Activated T-helper 2 cell treated with anti-CD3 and anti-CD28 coated beads, Interferon-gamma antibody, Interleukin-2, Interleukin-4, amounts not matched to agents 10 μg/mL and 5 μg/mL and 100 μg/mL, durations not matched to agents 14 hours and 24 hours and 36 hours (primary cell): ENCODE measurements at regions not wholly inside any gene's neighbourhood (a gene's known extent, or its start where the extent isn't known, plus 50 kb on each side); places are given as distances from the start of the nearest gene placed in this dataset.

Experiments
- DNase-seq: peaks from one replicate; pipeline ENCODE4 v3.0.0; 2021; ENCODE audit warnings: low spot score
- H3K27ac Mint-ChIP-seq: one replicate; pipeline ENCODE4 v1.8.0; 2021; ENCODE audit warnings: mixed read lengths
- H3K27me3 Mint-ChIP-seq: one replicate; pipeline ENCODE4 v1.8.0; 2021; ENCODE audit warnings: low read depth, mixed read lengths
- H3K36me3 Mint-ChIP-seq: one replicate; pipeline ENCODE4 v1.8.0; 2021; ENCODE audit warnings: low read depth, mixed read lengths
- H3K4me1 Mint-ChIP-seq: one replicate; pipeline ENCODE4 v1.8.0; 2021; ENCODE audit warnings: low read depth, mixed read lengths
- H3K4me3 Mint-ChIP-seq: one replicate; pipeline ENCODE4 v1.8.0; 2021; ENCODE audit warnings: low read depth, mild to moderate bottlenecking, moderate library complexity, mixed read lengths
- H3K9me3 Mint-ChIP-seq: one replicate; pipeline ENCODE4 v1.8.0; 2021; ENCODE audit warnings: mixed read lengths
- intact Hi-C: fragments of 100-400 bp; cut with micrococcal nuclease; formaldehyde crosslinking; loops from one replicate; pipeline ENCODE4 v1.15.1; 2023

DNA sequence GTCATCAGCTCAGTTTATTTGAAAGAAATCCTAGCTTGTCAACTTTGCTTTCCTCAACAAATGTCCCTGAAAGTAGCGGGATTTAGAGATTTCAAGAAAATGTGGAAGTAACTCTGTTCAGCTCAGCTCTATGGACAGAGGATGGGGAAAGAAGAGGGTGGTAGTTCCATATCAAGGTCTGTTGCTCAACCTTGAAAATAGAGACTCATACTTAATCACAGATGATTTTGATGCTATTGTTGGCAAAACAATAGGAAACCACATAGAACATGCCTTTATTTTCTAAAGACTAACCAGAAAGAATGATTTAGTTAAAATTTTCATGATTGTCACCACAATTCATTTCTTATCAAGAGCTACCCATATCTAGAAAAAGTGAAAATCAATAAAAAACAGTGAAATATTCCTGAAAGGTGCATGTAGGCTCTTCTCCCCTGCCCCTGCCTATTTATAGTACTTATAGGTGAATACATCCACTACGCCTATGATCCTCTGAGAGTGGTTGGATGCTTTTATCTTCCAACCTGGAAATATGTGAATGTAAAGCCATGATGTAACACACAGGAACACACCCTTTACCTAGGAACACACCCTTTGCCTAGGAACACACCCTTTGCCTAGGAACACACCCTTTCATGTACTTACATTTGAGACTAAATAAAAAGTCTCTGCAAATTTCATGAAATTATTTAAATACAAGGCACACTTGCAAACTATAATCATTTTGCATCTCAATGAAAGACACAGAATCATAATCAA, 65.8 kb downstream of the ETAA1 start:
- Mint-ChIP-seq H3K9me3 (no peaks in the 10 kb centered on the region), H3K4me1 (no peaks in the 10 kb centered on the region), H3K27me3 (no peaks in the 10 kb centered on the region), H3K36me3 (no peaks in the 10 kb centered on the region), H3K27ac (no peak overlapping the region), H3K4me3 (no peak overlapping the region)
- intact Hi-C loops: no loop called here
- DNase-seq: no peak

GRCh38 chr2:67463810-67464209, 66.7 kb downstream of the ETAA1 start:
- no peak overlapping the region for H3K27ac Mint-ChIP-seq
- H3K27me3 Mint-ChIP-seq: no peaks in the 10 kb centered on the region
- intact Hi-C loops: no loop called here
- H3K4me3 Mint-ChIP-seq: no peak overlapping the region
- H3K36me3 Mint-ChIP-seq: no peaks in the 10 kb centered on the region
- no peak for DNase-seq
- H3K9me3 Mint-ChIP-seq: no peaks in the 10 kb centered on the region
- no peaks in the 10 kb centered on the region for H3K4me1 Mint-ChIP-seq

- no peaks in the 10 kb centered on the region for H3K27me3 Mint-ChIP-seq
- H3K9me3 Mint-ChIP-seq: no peaks in the 10 kb centered on the region
- DNase-seq: no peak
- H3K27ac Mint-ChIP-seq: no peak overlapping the region
- H3K4me1 Mint-ChIP-seq: no peaks in the 10 kb centered on the region
- intact Hi-C loops: no loop called here
- no peak overlapping the region for H3K4me3 Mint-ChIP-seq
- H3K36me3 Mint-ChIP-seq: no peaks in the 10 kb centered on the region
Observed at GRCh38 chr2:67465623-67466022, 68.5 kb downstream of the ETAA1 start.

DNA sequence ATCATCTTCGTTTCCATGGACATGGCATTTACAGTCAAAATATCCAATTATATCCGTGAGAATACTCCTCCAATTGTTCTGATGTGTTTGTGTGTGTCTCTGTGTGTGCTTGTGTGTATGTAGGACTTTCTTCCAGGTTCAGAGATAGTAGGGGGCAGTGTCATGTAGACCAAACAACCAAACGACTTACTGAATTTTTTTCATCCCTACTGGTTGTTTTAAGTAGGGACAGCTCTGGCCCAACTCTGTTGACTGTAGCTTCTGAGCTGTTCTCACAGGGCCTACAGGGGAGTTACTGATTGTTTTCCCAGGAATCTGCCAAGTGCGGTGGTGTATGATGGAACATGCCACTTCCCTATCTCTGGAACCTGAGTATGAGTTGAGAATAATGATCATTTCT, 69.6 kb downstream of the ETAA1 start:
- no peaks in the 10 kb centered on the region for H3K9me3 Mint-ChIP-seq
- no peaks in the 10 kb centered on the region for H3K36me3 Mint-ChIP-seq
- H3K4me3 Mint-ChIP-seq: no peak overlapping the region
- DNase-seq: no peak
- intact Hi-C loops: no loop called here
- no peak overlapping the region for H3K27ac Mint-ChIP-seq
- H3K27me3 Mint-ChIP-seq: no peaks in the 10 kb centered on the region
- H3K4me1 Mint-ChIP-seq: no peaks in the 10 kb centered on the region

DNA sequence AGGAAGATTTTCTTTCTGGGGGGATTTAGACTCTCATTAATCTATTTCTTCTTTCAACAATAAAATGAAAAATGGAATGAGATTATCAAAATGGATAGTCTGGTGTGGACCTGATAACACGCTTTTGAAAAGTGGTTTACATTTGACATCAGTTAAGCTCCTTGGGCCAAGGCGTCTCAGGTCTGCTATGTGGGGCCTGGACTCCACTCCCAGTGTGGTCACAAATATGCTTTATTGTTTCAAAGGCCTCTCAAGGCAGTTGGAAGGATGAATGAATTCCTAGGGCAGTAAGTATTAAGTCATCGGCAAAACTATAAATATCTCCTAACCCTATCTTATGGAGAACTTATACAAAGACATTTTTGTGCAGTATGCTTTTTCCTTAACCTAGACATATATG, 74.5 kb downstream of the ETAA1 start:
- intact Hi-C loops: no loop called here
- no peaks in the 10 kb centered on the region for H3K27me3 Mint-ChIP-seq
- H3K4me3 Mint-ChIP-seq: no peak overlapping the region
- no peak for DNase-seq
- no peaks in the 10 kb centered on the region for H3K9me3 Mint-ChIP-seq
- H3K27ac Mint-ChIP-seq: no peak overlapping the region
- no peaks in the 10 kb centered on the region for H3K36me3 Mint-ChIP-seq
- H3K4me1 Mint-ChIP-seq: no peaks in the 10 kb centered on the region

- no peaks in the 10 kb centered on the region for H3K36me3 Mint-ChIP-seq
- H3K27ac Mint-ChIP-seq: no peak overlapping the region
- H3K9me3 Mint-ChIP-seq: no peaks in the 10 kb centered on the region
- intact Hi-C loops: no loop called here
- no peaks in the 10 kb centered on the region for H3K4me1 Mint-ChIP-seq
- H3K4me3 Mint-ChIP-seq: no peak overlapping the region
- no peaks in the 10 kb centered on the region for H3K27me3 Mint-ChIP-seq
- DNase-seq: no peak
Observed at GRCh38 chr2:67476809-67477790, 80.0 kb downstream of the ETAA1 start.

DNA sequence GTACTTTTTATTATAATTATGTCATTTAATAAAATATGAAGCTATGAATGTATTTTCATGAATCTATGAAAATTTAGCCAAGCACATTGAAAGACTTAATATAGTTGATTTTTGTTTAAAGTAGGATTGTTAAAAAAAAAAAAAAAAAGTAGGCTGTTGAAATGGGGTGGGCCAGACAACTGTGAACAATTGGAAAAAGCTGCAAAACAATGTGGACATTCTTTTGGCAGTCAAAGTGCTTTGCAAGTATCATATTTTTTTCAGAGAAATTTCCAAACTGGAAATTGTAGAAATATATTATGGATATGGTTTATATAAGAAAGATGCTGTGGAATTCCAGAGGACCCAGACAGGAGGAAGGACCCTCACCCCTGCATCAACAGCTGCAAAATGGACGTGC, 82.1 kb downstream of the ETAA1 start:
- no peak overlapping the region for H3K27ac Mint-ChIP-seq
- no peaks in the 10 kb centered on the region for H3K4me1 Mint-ChIP-seq
- H3K4me3 Mint-ChIP-seq: no peak overlapping the region
- no peaks in the 10 kb centered on the region for H3K27me3 Mint-ChIP-seq
- H3K36me3 Mint-ChIP-seq: no peaks in the 10 kb centered on the region
- no peaks in the 10 kb centered on the region for H3K9me3 Mint-ChIP-seq
- intact Hi-C loops: no loop called here
- DNase-seq: no peak

DNA sequence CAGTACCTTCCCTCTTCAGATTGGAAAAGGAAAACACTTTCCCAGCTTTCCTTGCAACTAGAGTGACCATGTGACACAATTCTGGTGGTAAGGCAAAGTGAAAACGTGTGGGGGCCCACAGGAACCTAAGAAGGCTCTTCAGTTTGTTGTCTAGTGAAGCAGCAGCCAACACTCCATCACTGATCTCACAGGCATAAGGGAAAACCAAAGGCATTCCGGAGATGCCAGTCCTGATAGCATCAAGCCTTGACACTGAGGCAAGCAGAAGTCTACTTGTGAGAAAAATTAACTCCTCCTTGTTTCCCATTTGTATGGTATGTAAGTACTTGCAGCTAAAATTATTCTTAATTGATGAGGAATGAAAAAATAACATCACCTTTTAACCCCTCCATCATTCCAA, 88.3 kb downstream of the ETAA1 start:
- Mint-ChIP-seq H3K9me3 (no peaks in the 10 kb centered on the region), H3K4me3 (no peak overlapping the region), H3K4me1 (no peaks in the 10 kb centered on the region), H3K27ac (no peak overlapping the region), H3K27me3 (no peaks in the 10 kb centered on the region), H3K36me3 (no peaks in the 10 kb centered on the region)
- no peak for DNase-seq
- intact Hi-C loops: no loop called here

DNA sequence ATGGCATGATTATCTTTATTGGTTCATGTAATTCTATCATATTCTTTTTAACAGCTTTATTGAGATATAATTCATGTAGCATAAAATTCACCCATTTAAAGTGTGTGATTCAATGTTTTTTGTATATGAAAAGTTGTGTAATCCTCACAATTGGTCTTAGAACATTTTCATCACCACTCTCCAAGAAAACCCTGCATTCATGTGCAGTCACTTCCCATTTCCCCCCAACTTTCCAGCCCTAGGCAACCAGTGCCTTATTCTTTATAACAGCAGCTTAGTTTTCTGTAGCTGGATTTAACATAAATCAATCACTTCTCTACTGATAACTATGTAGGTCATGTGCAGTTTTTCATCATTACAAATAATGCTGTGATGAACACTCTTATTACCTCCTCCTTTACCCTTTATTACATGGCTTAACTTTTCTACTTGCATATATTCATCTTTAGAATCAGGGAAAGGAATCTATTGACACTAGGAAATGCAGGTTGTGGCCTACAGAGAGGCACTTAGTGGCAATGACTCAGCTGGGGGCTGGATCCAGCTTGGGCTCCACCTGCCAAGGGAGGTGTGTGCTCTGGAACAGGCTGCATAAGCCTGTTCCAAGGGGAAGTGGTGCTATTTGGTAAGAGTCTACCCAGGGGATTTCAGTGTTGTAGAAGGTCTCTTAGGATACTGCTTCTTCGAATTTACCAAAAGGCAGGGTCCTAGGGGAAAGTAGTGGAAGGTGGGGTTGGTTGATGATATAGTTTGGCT, 89.1 kb downstream of the ETAA1 start:
- no peaks in the 10 kb centered on the region for H3K4me1 Mint-ChIP-seq
- no peak for DNase-seq
- no peaks in the 10 kb centered on the region for H3K36me3 Mint-ChIP-seq
- H3K4me3 Mint-ChIP-seq: no peak overlapping the region
- intact Hi-C loops: no loop called here
- no peaks in the 10 kb centered on the region for H3K27me3 Mint-ChIP-seq
- H3K9me3 Mint-ChIP-seq: no peaks in the 10 kb centered on the region
- H3K27ac Mint-ChIP-seq: no peak overlapping the region

DNA sequence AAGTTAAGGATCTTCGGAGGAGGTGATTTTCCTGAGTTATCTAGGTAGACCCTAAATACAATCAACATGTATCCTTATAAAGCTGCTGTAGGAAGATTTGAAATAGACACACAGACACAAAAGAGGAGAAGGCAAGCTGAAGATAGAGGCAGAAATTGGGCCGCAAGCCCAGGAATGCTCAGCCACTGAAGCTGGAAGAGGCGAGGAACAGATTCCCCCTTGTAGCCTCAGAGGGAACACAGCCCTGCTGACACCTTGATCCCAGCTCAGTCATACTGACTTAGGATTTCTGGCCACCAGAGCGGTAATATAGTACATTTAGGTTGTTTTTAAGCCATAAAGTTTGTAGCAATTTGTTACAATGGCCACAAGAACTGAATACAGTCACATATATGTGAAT, 90.9 kb downstream of the ETAA1 start:
- Mint-ChIP-seq H3K27ac (no peak overlapping the region), H3K4me1 (no peaks in the 10 kb centered on the region), H3K4me3 (no peak overlapping the region), H3K9me3 (no peaks in the 10 kb centered on the region), H3K27me3 (no peaks in the 10 kb centered on the region), H3K36me3 (no peaks in the 10 kb centered on the region)
- DNase-seq: no peak
- intact Hi-C loops: no loop called here

- Mint-ChIP-seq H3K27me3 (no peaks in the 10 kb centered on the region), H3K27ac (no peak overlapping the region), H3K4me1 (no peaks in the 10 kb centered on the region), H3K4me3 (no peak overlapping the region), H3K9me3 (no peaks in the 10 kb centered on the region), H3K36me3 (no peaks in the 10 kb centered on the region)
- no peak for DNase-seq
- intact Hi-C loops: no loop called here
Observed at GRCh38 chr2:67489396-67489795, 92.3 kb downstream of the ETAA1 start.

- intact Hi-C loops: no loop called here
- no peaks in the 10 kb centered on the region for H3K4me1 Mint-ChIP-seq
- no peak overlapping the region for H3K27ac Mint-ChIP-seq
- H3K27me3 Mint-ChIP-seq: no peaks in the 10 kb centered on the region
- H3K36me3 Mint-ChIP-seq: no peaks in the 10 kb centered on the region
- H3K9me3 Mint-ChIP-seq: no peaks in the 10 kb centered on the region
- H3K4me3 Mint-ChIP-seq: no peak overlapping the region
- DNase-seq: no peak
Observed at GRCh38 chr2:67498931-67499330, 101.8 kb downstream of the ETAA1 start.

DNA sequence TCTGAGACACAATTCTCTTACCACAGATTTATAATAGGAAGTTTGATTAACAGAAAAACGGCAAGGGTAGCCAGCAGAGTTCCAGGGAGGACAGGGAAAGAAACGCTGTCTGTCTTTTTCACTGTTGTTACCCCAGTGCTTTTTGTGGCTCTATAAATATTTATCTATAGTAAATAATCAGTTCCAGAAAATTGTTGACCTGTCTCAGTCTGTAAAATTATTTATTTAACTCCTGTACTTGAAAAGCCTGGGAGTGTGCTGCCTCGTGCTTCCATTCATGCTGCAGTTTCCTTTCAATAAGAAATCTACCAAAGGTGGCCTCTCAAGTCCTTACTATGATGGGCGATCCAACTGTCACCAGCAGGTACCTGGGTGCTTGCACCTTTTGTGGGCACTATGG, 102.9 kb downstream of the ETAA1 start:
- no peaks in the 10 kb centered on the region for H3K36me3 Mint-ChIP-seq
- H3K4me1 Mint-ChIP-seq: no peaks in the 10 kb centered on the region
- DNase-seq: no peak
- no peak overlapping the region for H3K27ac Mint-ChIP-seq
- H3K4me3 Mint-ChIP-seq: no peak overlapping the region
- H3K9me3 Mint-ChIP-seq: no peaks in the 10 kb centered on the region
- H3K27me3 Mint-ChIP-seq: no peaks in the 10 kb centered on the region
- intact Hi-C loops: no loop called here
